ENCODE measurements at regions not wholly inside any gene's neighbourhood (a gene's known extent, or its start where the extent isn't known, plus 50 kb on each side); places are given as distances from the start of the nearest gene placed in this dataset.

- Mint-ChIP-seq H3K36me3 (no peaks in the 10 kb centered on the region), H3K27ac (no peak overlapping the region), H3K4me3 (no peak overlapping the region), H3K9me3 (peaks cover 0 to 3% (median 0%) of the 10 kb centered on the region in 5 donors), H3K4me1 (no peaks in the 10 kb centered on the region), H3K27me3 (peaks cover 3 to 9% of the 10 kb centered on the region in 2 donors)
- DNase-seq, result no peak
- POLR2A ChIA-PET, result no interaction called here
- CTCF ChIA-PET, result no interaction called here
- Histone ChIP-seq H3K9me3 (ENCODE audit: low read length) (no peaks in the 10 kb centered on the region), H3K36me3 (ENCODE audit: insufficient read depth, low read length) (no peaks in the 10 kb centered on the region), H3K27me3 (ENCODE audit: insufficient read depth, low read length, poor library complexity, severe bottlenecking) (no peaks in the 10 kb centered on the region), H3K27ac (ENCODE audit: low read depth, low read length) (no peak overlapping the region), H3K4me1 (ENCODE audit: insufficient read depth, low read length) (no peaks in the 10 kb centered on the region), H3K4me3 (ENCODE audit: low read length) (no peak overlapping the region)
These were observed 348.3 kb downstream of the C16orf95 start for GRCh38 chr16:86968866-86969265.

GRCh38 chr16:86969716-86970115, 347.5 kb downstream of the C16orf95 start:
- peaks cover 3 to 9% of the 10 kb centered on the region in 2 donors for H3K27me3 Mint-ChIP-seq
- Histone ChIP-seq H3K9me3 (ENCODE audit: low read length) (no peaks in the 10 kb centered on the region), H3K4me3 (ENCODE audit: low read length) (no peak overlapping the region), H3K27ac (ENCODE audit: low read depth, low read length) (no peak overlapping the region), H3K4me1 (ENCODE audit: insufficient read depth, low read length) (no peaks in the 10 kb centered on the region), H3K27me3 (ENCODE audit: insufficient read depth, low read length, poor library complexity, severe bottlenecking) (no peaks in the 10 kb centered on the region), H3K36me3 (ENCODE audit: insufficient read depth, low read length) (no peaks in the 10 kb centered on the region)
- H3K4me3 Mint-ChIP-seq, result no peak overlapping the region
- CTCF ChIA-PET, result no interaction called here
- DNase-seq, result no peak
- POLR2A ChIA-PET, result no interaction called here
- peaks cover 0 to 3% (median 0%) of the 10 kb centered on the region in 5 donors for H3K9me3 Mint-ChIP-seq
- no peaks in the 10 kb centered on the region for H3K36me3 Mint-ChIP-seq
- no peaks in the 10 kb centered on the region for H3K4me1 Mint-ChIP-seq
- H3K27ac Mint-ChIP-seq, result no peak overlapping the region

GRCh38 chr16:86970279-86970678, 346.9 kb downstream of the C16orf95 start:
- Mint-ChIP-seq H3K4me1 (no peaks in the 10 kb centered on the region), H3K36me3 (no peaks in the 10 kb centered on the region), H3K27me3 (peaks cover 3 to 9% of the 10 kb centered on the region in 2 donors), H3K27ac (no peak overlapping the region), H3K4me3 (no peak overlapping the region), H3K9me3 (peaks cover 0 to 3% (median 0%) of the 10 kb centered on the region in 5 donors)
- Histone ChIP-seq H3K4me1 (ENCODE audit: insufficient read depth, low read length) (no peaks in the 10 kb centered on the region), H3K27me3 (ENCODE audit: insufficient read depth, low read length, poor library complexity, severe bottlenecking) (no peaks in the 10 kb centered on the region), H3K4me3 (ENCODE audit: low read length) (no peak overlapping the region), H3K9me3 (ENCODE audit: low read length) (no peaks in the 10 kb centered on the region), H3K36me3 (ENCODE audit: insufficient read depth, low read length) (no peaks in the 10 kb centered on the region), H3K27ac (ENCODE audit: low read depth, low read length) (no peak overlapping the region)
- no peak for DNase-seq
- ChIA-PET CTCF (no interaction called here), POLR2A (no interaction called here)

GRCh38 chr16:86970726-86971125, 346.5 kb downstream of the C16orf95 start:
- no peak overlapping the region for H3K4me3 ChIP-seq (ENCODE audit: low read length)
- H3K36me3 ChIP-seq (ENCODE audit: insufficient read depth, low read length), result no peaks in the 10 kb centered on the region
- no peaks in the 10 kb centered on the region for H3K36me3 Mint-ChIP-seq
- ChIA-PET POLR2A (no interaction called here), CTCF (no interaction called here)
- H3K27ac ChIP-seq (ENCODE audit: low read depth, low read length), result no peak overlapping the region
- no peaks in the 10 kb centered on the region for H3K27me3 ChIP-seq (ENCODE audit: insufficient read depth, low read length, poor library complexity, severe bottlenecking)
- H3K4me1 ChIP-seq (ENCODE audit: insufficient read depth, low read length), result no peaks in the 10 kb centered on the region
- no peaks in the 10 kb centered on the region for H3K4me1 Mint-ChIP-seq
- H3K27ac Mint-ChIP-seq, result no peak overlapping the region
- peaks cover 0 to 9% of the 10 kb centered on the region in 2 donors for H3K27me3 Mint-ChIP-seq
- H3K9me3 ChIP-seq (ENCODE audit: low read length), result no peaks in the 10 kb centered on the region
- no peak overlapping the region for H3K4me3 Mint-ChIP-seq
- no peak for DNase-seq
- H3K9me3 Mint-ChIP-seq, result peaks cover 0 to 3% (median 0%) of the 10 kb centered on the region in 5 donors

GRCh38 chr16:86971251-86971650, 345.9 kb downstream of the C16orf95 start:
- H3K36me3 ChIP-seq (ENCODE audit: insufficient read depth, low read length), result no peaks in the 10 kb centered on the region
- H3K27me3 ChIP-seq (ENCODE audit: insufficient read depth, low read length, poor library complexity, severe bottlenecking), result no peaks in the 10 kb centered on the region
- H3K9me3 Mint-ChIP-seq, result peaks cover 0 to 3% (median 0%) of the 10 kb centered on the region in 5 donors
- CTCF ChIA-PET, result no interaction called here
- H3K27ac Mint-ChIP-seq, result no peak overlapping the region
- H3K4me3 ChIP-seq (ENCODE audit: low read length), result no peak overlapping the region
- H3K4me1 Mint-ChIP-seq, result no peaks in the 10 kb centered on the region
- no peak overlapping the region for H3K4me3 Mint-ChIP-seq
- H3K9me3 ChIP-seq (ENCODE audit: low read length), result no peaks in the 10 kb centered on the region
- no peak overlapping the region for H3K27ac ChIP-seq (ENCODE audit: low read depth, low read length)
- H3K27me3 Mint-ChIP-seq, result peaks cover 0 to 9% of the 10 kb centered on the region in 2 donors
- no peak for DNase-seq
- POLR2A ChIA-PET, result no interaction called here
- no peaks in the 10 kb centered on the region for H3K4me1 ChIP-seq (ENCODE audit: insufficient read depth, low read length)
- H3K36me3 Mint-ChIP-seq, result no peaks in the 10 kb centered on the region

GRCh38 chr16:86974120-86974519, 343.1 kb downstream of the C16orf95 start:
- Mint-ChIP-seq H3K27me3 (peaks cover 6 to 9% of the 10 kb centered on the region in 2 donors), H3K4me3 (no peak overlapping the region), H3K4me1 (no peaks in the 10 kb centered on the region), H3K36me3 (no peaks in the 10 kb centered on the region), H3K27ac (no peak overlapping the region), H3K9me3 (peaks cover 0 to 8% (median 0%) of the 10 kb centered on the region in 5 donors)
- no peak overlapping the region for H3K27ac ChIP-seq (ENCODE audit: low read depth, low read length)
- H3K9me3 ChIP-seq (ENCODE audit: low read length), result no peaks in the 10 kb centered on the region
- H3K36me3 ChIP-seq (ENCODE audit: insufficient read depth, low read length), result no peaks in the 10 kb centered on the region
- no peaks in the 10 kb centered on the region for H3K27me3 ChIP-seq (ENCODE audit: insufficient read depth, low read length, poor library complexity, severe bottlenecking)
- POLR2A ChIA-PET, result no interaction called here
- no peak overlapping the region for H3K4me3 ChIP-seq (ENCODE audit: low read length)
- no peaks in the 10 kb centered on the region for H3K4me1 ChIP-seq (ENCODE audit: insufficient read depth, low read length)
- CTCF ChIA-PET, result no interaction called here
- DNase-seq, result no peak

- DNase-seq, result no peak
- H3K36me3 Mint-ChIP-seq, result no peaks in the 10 kb centered on the region
- H3K27me3 Mint-ChIP-seq, result peaks cover 6 to 9% of the 10 kb centered on the region in 2 donors
- no peaks in the 10 kb centered on the region for H3K4me1 ChIP-seq (ENCODE audit: insufficient read depth, low read length)
- no peak overlapping the region for H3K27ac Mint-ChIP-seq
- H3K9me3 Mint-ChIP-seq, result peaks cover 0 to 8% (median 0%) of the 10 kb centered on the region in 5 donors
- H3K36me3 ChIP-seq (ENCODE audit: insufficient read depth, low read length), result no peaks in the 10 kb centered on the region
- no peaks in the 10 kb centered on the region for H3K9me3 ChIP-seq (ENCODE audit: low read length)
- H3K4me1 Mint-ChIP-seq, result no peaks in the 10 kb centered on the region
- no peak overlapping the region for H3K4me3 ChIP-seq (ENCODE audit: low read length)
- no peak overlapping the region for H3K4me3 Mint-ChIP-seq
- no peak overlapping the region for H3K27ac ChIP-seq (ENCODE audit: low read depth, low read length)
- ChIA-PET POLR2A (no interaction called here), CTCF (no interaction called here)
- no peaks in the 10 kb centered on the region for H3K27me3 ChIP-seq (ENCODE audit: insufficient read depth, low read length, poor library complexity, severe bottlenecking)
These were observed 341.7 kb downstream of the C16orf95 start for GRCh38 chr16:86975445-86975844.

- Histone ChIP-seq H3K27ac (ENCODE audit: low read depth, low read length) (no peak overlapping the region), H3K27me3 (ENCODE audit: insufficient read depth, low read length, poor library complexity, severe bottlenecking) (no peaks in the 10 kb centered on the region), H3K4me1 (ENCODE audit: insufficient read depth, low read length) (no peaks in the 10 kb centered on the region), H3K9me3 (ENCODE audit: low read length) (no peaks in the 10 kb centered on the region), H3K36me3 (ENCODE audit: insufficient read depth, low read length) (no peaks in the 10 kb centered on the region), H3K4me3 (ENCODE audit: low read length) (no peak overlapping the region)
- POLR2A ChIA-PET, result no interaction called here
- H3K36me3 Mint-ChIP-seq, result no peaks in the 10 kb centered on the region
- H3K9me3 Mint-ChIP-seq, result peaks cover 0 to 6% (median 0%) of the 10 kb centered on the region in 5 donors
- CTCF ChIA-PET, result no interaction called here
- H3K4me1 Mint-ChIP-seq, result no peaks in the 10 kb centered on the region
- H3K4me3 Mint-ChIP-seq, result no peak overlapping the region
- no peak for DNase-seq
- H3K27me3 Mint-ChIP-seq, result peaks cover 3 to 6% of the 10 kb centered on the region in 2 donors
- no peak overlapping the region for H3K27ac Mint-ChIP-seq
These were observed 340.0 kb downstream of the C16orf95 start for GRCh38 chr16:86977076-86977676.
